ENCODE measurements at regions not wholly inside any gene's neighbourhood (a gene's known extent, or its start where the extent isn't known, plus 50 kb on each side); places are given as distances from the start of the nearest gene placed in this dataset.
"Not testable (repeated sequence)": the region's sequence is repeated elsewhere in the genome, so short reads cannot be mapped to it uniquely, and the experiment has no call there.

DNA sequence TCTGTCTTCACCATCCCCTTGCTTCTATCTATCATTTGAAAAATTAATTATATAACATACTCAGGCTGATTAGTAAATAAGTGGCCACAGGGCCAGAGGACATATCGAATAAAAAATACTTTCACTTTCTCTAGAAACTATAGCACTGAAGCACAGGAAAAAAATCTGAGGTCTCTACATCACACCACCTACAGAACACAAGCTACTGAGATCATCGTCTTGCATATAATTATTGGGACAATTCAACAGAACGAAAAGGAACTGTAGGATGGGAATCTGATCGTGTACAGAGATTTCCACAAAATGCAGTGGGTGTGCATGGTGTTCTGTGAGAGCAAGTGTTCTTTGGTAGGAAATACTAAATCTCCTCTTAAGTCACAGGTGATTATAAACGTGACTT, 289.6 kb upstream of the ERCC4 start:
- TF ChIP-seq, protein P1, sequence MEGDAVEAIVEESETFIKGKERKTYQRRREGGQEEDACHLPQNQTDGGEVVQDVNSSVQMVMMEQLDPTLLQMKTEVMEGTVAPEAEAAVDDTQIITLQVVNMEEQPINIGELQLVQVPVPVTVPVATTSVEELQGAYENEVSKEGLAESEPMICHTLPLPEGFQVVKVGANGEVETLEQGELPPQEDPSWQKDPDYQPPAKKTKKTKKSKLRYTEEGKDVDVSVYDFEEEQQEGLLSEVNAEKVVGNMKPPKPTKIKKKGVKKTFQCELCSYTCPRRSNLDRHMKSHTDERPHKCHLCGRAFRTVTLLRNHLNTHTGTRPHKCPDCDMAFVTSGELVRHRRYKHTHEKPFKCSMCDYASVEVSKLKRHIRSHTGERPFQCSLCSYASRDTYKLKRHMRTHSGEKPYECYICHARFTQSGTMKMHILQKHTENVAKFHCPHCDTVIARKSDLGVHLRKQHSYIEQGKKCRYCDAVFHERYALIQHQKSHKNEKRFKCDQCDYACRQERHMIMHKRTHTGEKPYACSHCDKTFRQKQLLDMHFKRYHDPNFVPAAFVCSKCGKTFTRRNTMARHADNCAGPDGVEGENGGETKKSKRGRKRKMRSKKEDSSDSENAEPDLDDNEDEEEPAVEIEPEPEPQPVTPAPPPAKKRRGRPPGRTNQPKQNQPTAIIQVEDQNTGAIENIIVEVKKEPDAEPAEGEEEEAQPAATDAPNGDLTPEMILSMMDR (IDR thresholded peaks at IDR 0.05) = no peak
- TF ChIP-seq POLR2AphosphoS5 (IDR thresholded peaks at IDR 0.05) = no peak
- no peak for TF ChIP-seq EP300 (IDR thresholded peaks at IDR 0.05)
- no peak for TF ChIP-seq POLR2A (IDR thresholded peaks at IDR 0.05)
- H3K9me3 ChIP-seq = no peaks in the 10 kb centered on the region
- no peak overlapping the region for H3K4me3 ChIP-seq
- intact Hi-C loops (cut with DNase I) = no loop called here
- no peak overlapping the region for H3K27ac ChIP-seq
- H3K36me3 ChIP-seq = no peaks in the 10 kb centered on the region
- WGBS, 2 donors = 57 to 62% methylated on average over 5 of the region's 5 CpGs
- no peaks in the 10 kb centered on the region for H3K27me3 ChIP-seq
- DNase-seq = no peak
- H3K4me1 ChIP-seq = no peaks in the 10 kb centered on the region

DNA sequence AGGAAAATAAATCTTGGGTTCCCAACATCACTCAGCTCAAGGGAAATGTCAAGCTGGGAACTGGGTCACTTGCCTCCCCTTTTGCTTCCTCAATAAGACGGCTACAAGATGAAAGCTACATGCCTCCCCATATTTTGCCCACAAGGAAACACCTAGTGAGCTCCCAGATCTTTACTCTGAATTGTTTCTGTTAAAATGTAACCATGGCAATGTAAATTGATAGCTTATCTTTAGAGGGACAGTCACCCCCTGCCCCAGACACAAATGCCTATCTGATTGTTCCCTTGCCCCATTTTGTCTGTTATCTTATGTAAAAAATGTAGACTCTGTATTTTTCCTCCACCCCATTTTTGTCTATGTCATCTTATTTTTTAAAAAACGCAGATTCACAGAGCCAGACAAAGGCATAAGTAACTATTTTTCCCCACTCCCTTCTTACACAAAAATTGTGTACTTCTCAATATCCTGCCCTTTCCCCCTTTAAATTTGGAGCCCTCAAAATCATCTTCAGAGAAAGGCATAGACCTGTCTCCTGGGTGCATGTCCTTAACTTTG, 288.7 kb upstream of the ERCC4 start:
- Histone ChIP-seq H3K4me3 (no peak overlapping the region), H3K27me3 (no peaks in the 10 kb centered on the region), H3K4me1 (no peaks in the 10 kb centered on the region), H3K27ac (no peak overlapping the region), H3K9me3 (no peaks in the 10 kb centered on the region), H3K36me3 (no peaks in the 10 kb centered on the region)
- TF ChIP-seq POLR2AphosphoS5 (IDR thresholded peaks at IDR 0.05) (no peak), POLR2A (IDR thresholded peaks at IDR 0.05) (no peak)
- intact Hi-C loops (cut with DNase I) = no loop called here
- no peak for DNase-seq
- WGBS, 2 donors = 33 to 53% methylated on average over 2 of the region's 2 CpGs

DNA sequence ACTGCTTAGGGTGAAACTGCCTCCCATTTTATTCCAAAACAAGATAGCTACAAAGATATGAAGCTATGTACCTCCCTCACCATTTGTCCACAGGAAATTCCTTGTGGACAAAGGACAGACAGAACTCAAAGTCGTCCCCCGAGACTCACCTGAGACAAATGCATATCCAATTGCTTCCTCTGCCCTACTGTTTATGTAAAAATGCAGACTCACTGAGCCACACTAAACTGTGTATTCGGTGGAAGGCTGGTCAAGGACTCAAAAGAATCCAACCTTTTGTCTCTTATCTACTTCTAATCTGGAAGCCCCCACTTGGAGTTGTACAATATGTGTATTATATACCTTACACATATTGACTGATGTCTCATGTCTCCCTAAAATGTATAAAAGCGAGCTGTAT, 288.0 kb upstream of the ERCC4 start:
- Histone ChIP-seq H3K27me3 (no peaks in the 10 kb centered on the region), H3K27ac (no peak overlapping the region), H3K9me3 (no peaks in the 10 kb centered on the region), H3K4me1 (no peaks in the 10 kb centered on the region), H3K36me3 (no peaks in the 10 kb centered on the region), H3K4me3 (no peak overlapping the region)
- TF ChIP-seq POLR2AphosphoS5 (IDR thresholded peaks at IDR 0.05) (no peak), EP300 (IDR thresholded peaks at IDR 0.05) (no peak), POLR2A (IDR thresholded peaks at IDR 0.05) (no peak)
- TF ChIP-seq, protein P1 (IDR thresholded peaks at IDR 0.05) = no peak
- 53 to 59% methylated on average over 4 of the region's 4 CpGs for WGBS, 2 donors
- no peak for DNase-seq
- intact Hi-C loops (cut with DNase I) = no loop called here

DNA sequence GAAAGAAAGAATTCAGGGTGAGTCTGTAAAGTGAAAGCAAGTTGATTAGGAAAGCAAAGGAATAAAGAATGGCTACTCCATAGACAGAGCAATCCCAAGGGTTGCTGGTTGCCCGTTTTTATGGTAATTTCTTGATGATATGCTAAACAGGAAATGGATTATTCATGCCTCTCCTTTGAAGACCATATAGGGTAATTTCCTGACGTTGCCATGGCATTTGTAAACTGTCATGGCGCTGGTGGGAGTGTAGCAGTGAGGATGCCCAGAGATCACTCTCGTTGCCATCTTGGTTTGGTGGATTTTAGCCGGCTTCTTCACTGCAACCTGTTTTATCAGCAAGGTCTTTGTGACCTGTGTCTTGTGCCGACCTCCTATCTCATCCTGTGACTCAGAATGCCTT, 287.4 kb upstream of the ERCC4 start:
- 65 to 78% methylated on average over 6 of the region's 6 CpGs for WGBS, 2 donors
- DNase-seq; intact Hi-C loops (cut with DNase I); H3K36me3 ChIP-seq; H3K4me1 ChIP-seq; H3K27ac ChIP-seq; H3K27me3 ChIP-seq; H3K4me3 ChIP-seq; H3K9me3 ChIP-seq: not testable (repeated sequence)

DNA sequence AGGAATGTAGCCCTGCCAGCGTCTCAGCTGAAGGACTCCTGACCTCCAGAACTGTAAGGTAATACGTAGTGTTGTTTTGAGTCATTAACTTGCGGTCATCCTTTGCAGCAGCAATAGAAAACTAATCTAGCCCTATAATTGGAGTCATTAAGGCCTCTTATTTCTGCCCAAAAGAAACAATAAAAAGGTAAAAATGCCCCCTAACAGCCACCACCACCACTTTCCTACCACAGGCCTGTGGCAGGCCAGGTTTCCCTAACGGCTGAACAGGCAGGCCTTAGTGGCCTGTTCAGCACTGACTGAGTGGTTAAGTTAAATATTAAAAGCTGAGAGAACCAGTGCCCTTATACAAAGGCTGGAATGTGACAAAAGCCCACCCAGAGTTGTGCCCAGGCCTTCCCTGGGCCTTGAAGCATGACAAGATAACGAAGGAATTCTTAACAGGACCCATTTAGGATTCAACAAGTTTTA, 286.5 kb upstream of the ERCC4 start:
- no peaks in the 10 kb centered on the region for H3K4me1 ChIP-seq
- H3K27me3 ChIP-seq = no peaks in the 10 kb centered on the region
- WGBS, 2 donors = 61 to 65% methylated on average over 5 of the region's 5 CpGs
- TF ChIP-seq EP300 (IDR thresholded peaks at IDR 0.05) (no peak), POLR2AphosphoS5 (IDR thresholded peaks at IDR 0.05) (no peak), POLR2A (IDR thresholded peaks at IDR 0.05) (no peak)
- TF ChIP-seq, protein P1 (IDR thresholded peaks at IDR 0.05) = no peak
- DNase-seq = no peak
- H3K9me3 ChIP-seq = no peaks in the 10 kb centered on the region
- no peak overlapping the region for H3K4me3 ChIP-seq
- no peaks in the 10 kb centered on the region for H3K36me3 ChIP-seq
- H3K27ac ChIP-seq = no peak overlapping the region
- intact Hi-C loops (cut with DNase I) = no loop called here

DNA sequence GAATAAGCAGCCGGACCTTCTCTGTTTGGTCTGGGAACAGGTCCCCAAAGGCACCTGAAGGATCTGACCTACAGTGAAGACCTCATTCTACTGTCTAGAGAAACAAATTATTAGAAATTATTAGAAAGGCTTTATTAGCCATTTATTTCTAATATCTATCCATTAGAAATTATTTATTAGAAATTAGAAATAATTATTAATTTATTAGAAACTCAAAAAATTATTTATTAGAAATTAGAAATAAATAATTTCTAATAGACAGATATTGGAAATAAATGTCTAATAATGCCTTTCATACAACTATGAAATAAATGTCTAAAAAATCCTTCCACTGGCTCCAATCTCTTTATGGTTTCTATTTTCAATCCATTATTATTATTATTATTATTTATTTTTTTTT, 285.7 kb upstream of the ERCC4 start:
- no peak overlapping the region for H3K27ac ChIP-seq
- H3K4me3 ChIP-seq = no peak overlapping the region
- intact Hi-C loops (cut with DNase I) = no loop called here
- H3K4me1 ChIP-seq = no peaks in the 10 kb centered on the region
- TF ChIP-seq, protein P1 (IDR thresholded peaks at IDR 0.05) = no peak
- TF ChIP-seq POLR2A (IDR thresholded peaks at IDR 0.05) (no peak), POLR2AphosphoS5 (IDR thresholded peaks at IDR 0.05) (no peak), EP300 (IDR thresholded peaks at IDR 0.05) (no peak)
- no peak for DNase-seq
- H3K9me3 ChIP-seq = no peaks in the 10 kb centered on the region
- WGBS, 2 donors = 88 to 89% methylated on average over 1 of the region's 1 CpG
- H3K27me3 ChIP-seq = no peaks in the 10 kb centered on the region
- H3K36me3 ChIP-seq = no peaks in the 10 kb centered on the region

Measured in sigmoid colon (tissue), 6 donors.